ENCODE measurements at regions not wholly inside any gene's neighbourhood (a gene's known extent, or its start where the extent isn't known, plus 50 kb on each side); places are given as distances from the start of the nearest gene placed in this dataset.

DNA sequence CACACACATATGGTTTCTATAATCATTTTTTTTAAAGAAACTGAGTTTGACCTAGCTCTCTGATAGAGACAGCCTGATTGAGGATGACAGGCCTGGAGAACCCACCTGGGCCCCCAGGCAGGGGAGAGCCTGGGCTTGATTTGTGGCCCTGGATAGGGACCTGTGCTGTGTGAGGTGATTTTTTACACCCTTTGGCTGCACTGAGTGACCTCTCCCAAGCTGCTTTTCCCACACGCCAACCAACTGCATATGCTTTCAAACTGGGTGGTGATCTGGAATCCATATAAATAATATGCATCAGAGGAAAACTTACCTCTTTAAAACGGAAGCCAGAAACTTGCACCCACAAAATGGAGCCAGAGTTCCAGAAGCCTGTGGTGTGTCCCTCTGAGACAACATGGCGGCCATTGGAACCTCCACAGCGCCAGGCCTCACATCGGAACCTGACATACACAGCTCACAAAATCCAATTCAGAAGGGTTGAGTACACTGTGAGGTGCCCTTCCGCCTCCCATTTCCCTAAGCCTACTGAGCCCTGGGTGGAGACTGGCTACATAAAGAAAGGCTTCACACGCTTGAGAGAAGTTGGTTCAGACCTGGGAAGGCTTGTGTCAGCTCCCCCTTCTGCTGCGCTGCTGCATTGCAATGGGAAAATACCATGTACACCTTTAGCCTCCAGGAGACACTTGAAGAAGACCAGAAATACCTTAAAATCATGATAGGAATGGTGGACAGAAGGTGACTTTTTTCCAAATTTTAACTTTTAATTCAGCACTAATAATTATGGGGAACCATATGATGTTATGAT is 160.7 kb downstream of the HHIPL2 start:
- CTCF ChIA-PET = interaction anchor here (0.6 to 1.2 kb wide), 2 partner anchors 42 to 557 kb away, joined by 3 to 4 read pairs; no protein-coding TSS in a partner anchor
- H3K4me3 Mint-ChIP-seq (ENCODE audit: low read depth, unreplicated experiment) = no peak overlapping the region
- H3K9me3 Mint-ChIP-seq (ENCODE audit: low read depth, unreplicated experiment) = no peaks in the 10 kb centered on the region
- no peak for DNase-seq
- intact Hi-C loops (cut with micrococcal nuclease; ENCODE audit: unreplicated experiment) = no loop called here
- H3K27me3 Mint-ChIP-seq (ENCODE audit: unreplicated experiment) = peaks cover 32% of the 10 kb centered on the region
- H3K4me1 Mint-ChIP-seq (ENCODE audit: low read depth, unreplicated experiment) = no peaks in the 10 kb centered on the region
- peak; percentile 21 for TF ChIP-seq CTCF (IDR thresholded peaks at IDR 0.05; ENCODE audit: unreplicated experiment)
- BruUV-seq (replicated peaks) = no TSS peak
- H3K27ac Mint-ChIP-seq (ENCODE audit: unreplicated experiment) = no peak overlapping the region
- H3K36me3 Mint-ChIP-seq (ENCODE audit: insufficient read depth, unreplicated experiment) = no peaks in the 10 kb centered on the region

GRCh38 chr1:222385955-222386354 is 161.9 kb downstream of the HHIPL2 start:
- BruUV-seq (replicated peaks) = no TSS peak
- Mint-ChIP-seq H3K9me3 (ENCODE audit: low read depth, unreplicated experiment) (no peaks in the 10 kb centered on the region), H3K27ac (ENCODE audit: unreplicated experiment) (no peak overlapping the region), H3K27me3 (ENCODE audit: unreplicated experiment) (peaks cover 27% of the 10 kb centered on the region), H3K4me1 (ENCODE audit: low read depth, unreplicated experiment) (no peaks in the 10 kb centered on the region), H3K36me3 (ENCODE audit: insufficient read depth, unreplicated experiment) (no peaks in the 10 kb centered on the region), H3K4me3 (ENCODE audit: low read depth, unreplicated experiment) (no peak overlapping the region)
- CTCF ChIA-PET = no interaction called here
- DNase-seq = no peak
- intact Hi-C loops (cut with micrococcal nuclease; ENCODE audit: unreplicated experiment) = no loop called here
- TF ChIP-seq CTCF (IDR thresholded peaks at IDR 0.05; ENCODE audit: unreplicated experiment) = no peak

- H3K9me3 Mint-ChIP-seq (ENCODE audit: low read depth, unreplicated experiment) = no peaks in the 10 kb centered on the region
- DNase-seq = no peak
- CTCF ChIA-PET = no interaction called here
- TF ChIP-seq CTCF (IDR thresholded peaks at IDR 0.05; ENCODE audit: unreplicated experiment) = no peak
- intact Hi-C loops (cut with micrococcal nuclease; ENCODE audit: unreplicated experiment) = no loop called here
- no TSS peak for BruUV-seq (replicated peaks)
- no peak overlapping the region for H3K4me3 Mint-ChIP-seq (ENCODE audit: low read depth, unreplicated experiment)
- no peaks in the 10 kb centered on the region for H3K4me1 Mint-ChIP-seq (ENCODE audit: low read depth, unreplicated experiment)
- no peak overlapping the region for H3K27ac Mint-ChIP-seq (ENCODE audit: unreplicated experiment)
- H3K27me3 Mint-ChIP-seq (ENCODE audit: unreplicated experiment) = peaks cover 27% of the 10 kb centered on the region
- no peaks in the 10 kb centered on the region for H3K36me3 Mint-ChIP-seq (ENCODE audit: insufficient read depth, unreplicated experiment)
Measured at GRCh38 chr1:222385262-222385661, 162.6 kb downstream of the HHIPL2 start.

- no TSS peak for BruUV-seq (replicated peaks)
- Mint-ChIP-seq H3K4me3 (ENCODE audit: low read depth, unreplicated experiment) (no peak overlapping the region), H3K9me3 (ENCODE audit: low read depth, unreplicated experiment) (no peaks in the 10 kb centered on the region), H3K36me3 (ENCODE audit: insufficient read depth, unreplicated experiment) (no peaks in the 10 kb centered on the region), H3K4me1 (ENCODE audit: low read depth, unreplicated experiment) (no peaks in the 10 kb centered on the region), H3K27ac (ENCODE audit: unreplicated experiment) (no peak overlapping the region), H3K27me3 (ENCODE audit: unreplicated experiment) (peaks cover 29% of the 10 kb centered on the region)
- CTCF ChIA-PET = no interaction called here
- no peak for TF ChIP-seq CTCF (IDR thresholded peaks at IDR 0.05; ENCODE audit: unreplicated experiment)
- intact Hi-C loops (cut with micrococcal nuclease; ENCODE audit: unreplicated experiment) = no loop called here
- DNase-seq = no peak
Measured at GRCh38 chr1:222384531-222384930, 163.4 kb downstream of the HHIPL2 start.

Measured in Calu3 (cell line).